ENCODE measurements at regions not wholly inside any gene's neighbourhood (a gene's known extent, or its start where the extent isn't known, plus 50 kb on each side); places are given as distances from the start of the nearest gene placed in this dataset.

GRCh38 chr2:8076448-8077342 lies 605.2 kb upstream of the ID2 start:
- no peak for DNase-seq (ENCODE audit: low read depth)
- no peak for TF ChIP-seq CTCF (conservative IDR thresholded peaks at IDR 0.05; ENCODE audit: control insufficient read depth, insufficient read depth, low read depth, low read length)
- H3K4me3 ChIP-seq (ENCODE audit: control insufficient read depth, low read depth, low read length), result no peak overlapping the region

GRCh38 chr2:8078705-8079104 lies 603.2 kb upstream of the ID2 start:
- no peak overlapping the region for H3K4me3 ChIP-seq (ENCODE audit: control insufficient read depth, low read depth, low read length)
- no peak for TF ChIP-seq CTCF (conservative IDR thresholded peaks at IDR 0.05; ENCODE audit: control insufficient read depth, insufficient read depth, low read depth, low read length)
- no peak for DNase-seq (ENCODE audit: low read depth)

GRCh38 chr2:8080063-8080462 lies 601.8 kb upstream of the ID2 start:
- TF ChIP-seq CTCF (conservative IDR thresholded peaks at IDR 0.05; ENCODE audit: control insufficient read depth, insufficient read depth, low read depth, low read length), result no peak
- DNase-seq (ENCODE audit: low read depth), result no peak
- H3K4me3 ChIP-seq (ENCODE audit: control insufficient read depth, low read depth, low read length), result no peak overlapping the region

GRCh38 chr2:8081130-8081529 lies 600.7 kb upstream of the ID2 start:
- H3K4me3 ChIP-seq (ENCODE audit: control insufficient read depth, low read depth, low read length), result no peak overlapping the region
- no peak for DNase-seq (ENCODE audit: low read depth)
- TF ChIP-seq CTCF (conservative IDR thresholded peaks at IDR 0.05; ENCODE audit: control insufficient read depth, insufficient read depth, low read depth, low read length), result no peak

- no peak for DNase-seq (ENCODE audit: low read depth)
- no peak for TF ChIP-seq CTCF (conservative IDR thresholded peaks at IDR 0.05; ENCODE audit: control insufficient read depth, insufficient read depth, low read depth, low read length)
- H3K4me3 ChIP-seq (ENCODE audit: control insufficient read depth, low read depth, low read length), result no peak overlapping the region
Observed at GRCh38 chr2:8082840-8083239, 599.0 kb upstream of the ID2 start.

GRCh38 chr2:8086357-8086756 lies 595.5 kb upstream of the ID2 start:
- no peak overlapping the region for H3K4me3 ChIP-seq (ENCODE audit: control insufficient read depth, low read depth, low read length)
- peak; percentile 56 for DNase-seq (ENCODE audit: low read depth)
- no peak for TF ChIP-seq CTCF (conservative IDR thresholded peaks at IDR 0.05; ENCODE audit: control insufficient read depth, insufficient read depth, low read depth, low read length)

Data from fibroblast of mammary gland (primary cell).